Keratinocyte (primary cell): ENCODE measurements at regions not wholly inside any gene's neighbourhood (a gene's known extent, or its start where the extent isn't known, plus 50 kb on each side); places are given as distances from the start of the nearest gene placed in this dataset.

Experiments used
- DNase-seq: peaks from one replicate; pipeline ENCODE4 v3.0.0-alpha.2; 2011; ENCODE audit warnings: low read depth, missing footprints, low spot score
- FAIRE-seq: peaks from 2 replicates; lab custom pipeline; 2011; peaks lifted over from hg19 to GRCh38; lab: Jason Lieb, UNC
- H2AFZ ChIP-seq: 2 replicates; pipeline ENCODE4 v1.6.0; 2012; ENCODE audit warnings: low read length, control low read depth, inconsistent platforms; ENCODE audit not compliant: control insufficient read depth
- H3K27ac ChIP-seq: 2 replicates; pipeline ENCODE4 v1.5.1; 2011; ENCODE audit warnings: low read length; ENCODE audit not compliant: control insufficient read depth, insufficient read depth
- H3K27me3 ChIP-seq: 3 replicates; pipeline ENCODE4 v1.6.0; 2011; ENCODE audit warnings: low read length; ENCODE audit not compliant: control insufficient read depth, insufficient read depth; ENCODE audit errors: extremely low read depth
- H3K36me3 ChIP-seq, 2 experiments: 2 replicates in 1 of 2; 3 replicates in 1 of 2; pipeline ENCODE4 v1.5.1; 2011; ENCODE audit warnings: low read length in 2 of 2, mild to moderate bottlenecking in 1 of 2; ENCODE audit not compliant: control insufficient read depth in 2 of 2, insufficient read depth in 2 of 2; ENCODE audit errors: extremely low read depth in 1 of 2
- H3K4me1 ChIP-seq: 3 replicates; pipeline ENCODE4 v1.5.1; 2011; ENCODE audit warnings: low read length; ENCODE audit not compliant: control insufficient read depth, insufficient read depth; ENCODE audit errors: extremely low read depth
- H3K4me2 ChIP-seq: 3 replicates; pipeline ENCODE4 v1.6.0; 2011; ENCODE audit warnings: low read depth, low read length; ENCODE audit not compliant: control insufficient read depth, insufficient read depth; ENCODE audit errors: extremely low read depth
- H3K4me3 ChIP-seq, 3 experiments: fragments of 200-600 bp in 1 of 3; sonication (generic) in 1 of 3; 2 replicates in 2 of 3; 3 replicates in 1 of 3; pipeline ENCODE4 v1.5.1; 2011 to 2016; ENCODE audit warnings: low read length in 3 of 3, mild to moderate bottlenecking in 3 of 3, control low read depth in 2 of 3, inconsistent platforms in 1 of 3, low read depth in 1 of 3, mixed read lengths in 1 of 3, mixed run types in 1 of 3, moderate library complexity in 1 of 3; ENCODE audit not compliant: control insufficient read depth in 2 of 3, insufficient read depth in 2 of 3; ENCODE audit errors: extremely low read depth in 1 of 3
- H3K79me2 ChIP-seq: 2 replicates; pipeline ENCODE4 v1.6.0; 2012; ENCODE audit warnings: low read length; ENCODE audit not compliant: control insufficient read depth, insufficient read depth
- H3K9ac ChIP-seq: 3 replicates; pipeline ENCODE4 v1.6.0; 2011; ENCODE audit warnings: low read length; ENCODE audit not compliant: control insufficient read depth, insufficient read depth; ENCODE audit errors: extremely low read depth
- H3K9me1 ChIP-seq: 3 replicates; pipeline ENCODE4 v1.6.0; 2011; ENCODE audit warnings: low read length; ENCODE audit not compliant: control insufficient read depth, insufficient read depth; ENCODE audit errors: extremely low read depth
- H3K9me3 ChIP-seq: 2 replicates; pipeline ENCODE4 v1.5.1; 2012; ENCODE audit warnings: low read depth, low read length; ENCODE audit not compliant: control insufficient read depth
- H4K20me1 ChIP-seq: 3 replicates; pipeline ENCODE4 v1.6.0; 2011; ENCODE audit warnings: low read length; ENCODE audit not compliant: control insufficient read depth, insufficient read depth; ENCODE audit errors: extremely low read depth
- CTCF ChIP-seq, 3 experiments: IDR thresholded peaks in 1 of 3; conservative IDR thresholded peaks in 1 of 3; optimal IDR thresholded peaks in 1 of 3; 2 replicates in 2 of 3; 3 replicates in 1 of 3; pipeline versions ENCODE3 to v1.5.1; 2011; ENCODE audit warnings: low read length in 3 of 3, mild to moderate bottlenecking in 3 of 3, moderate library complexity in 2 of 3, control low read depth in 1 of 3, inconsistent platforms in 1 of 3; ENCODE audit not compliant: insufficient read depth in 2 of 3; ENCODE audit errors: extremely low read depth in 1 of 3
- EZH2 ChIP-seq: IDR thresholded peaks from one replicate; pipeline ENCODE4 v1.6.1; 2012; ENCODE audit warnings: inconsistent platforms, mild to moderate bottlenecking, low read length, moderate library complexity
- dilution Hi-C: fragments of 300-500 bp; cut with MboI; formaldehyde crosslinking; loops from one replicate; pipeline ENCODE4 v1.7.0; 2020; ENCODE audit warnings: low sequenced_read_pairs; ENCODE audit not compliant: extremely low pct_ligation_motif_present

GRCh38 chr4:71232846-71233245 lies 106.0 kb upstream of the SLC4A4 start:
- Histone ChIP-seq H4K20me1 (no peaks in the 10 kb centered on the region), H3K4me3 (no peak overlapping the region), H3K9me3 (no peaks in the 10 kb centered on the region), H3K4me1 (peaks cover 3% of the 10 kb centered on the region), H3K79me2 (no peaks in the 10 kb centered on the region), H3K9me1 (no peaks in the 10 kb centered on the region), H3K9ac (no peak overlapping the region), H3K27me3 (no peaks in the 10 kb centered on the region), H2AFZ (no peak overlapping the region), H3K27ac (no peak overlapping the region), H3K4me2 (no peak overlapping the region), H3K36me3 (no peaks in the 10 kb centered on the region)
- dilution Hi-C loops: no loop called here
- no peak for TF ChIP-seq EZH2
- no peak for TF ChIP-seq CTCF (optimal IDR thresholded peaks at IDR 0.05 in 1 of 3, IDR thresholded peaks at IDR 0.05 in 1 of 3, conservative IDR thresholded peaks at IDR 0.05 in 1 of 3; ENCODE audit: extremely low read depth in 1 of 3, insufficient read depth in 2 of 3, low read length in 3 of 3)
- DNase-seq (no peak), FAIRE-seq (no peak)

GRCh38 chr4:71235311-71236201 lies 103.3 kb upstream of the SLC4A4 start:
- no peak for DNase-seq
- Histone ChIP-seq H3K4me3 (no peak overlapping the region), H3K9ac (no peak overlapping the region), H4K20me1 (no peaks in the 10 kb centered on the region), H2AFZ (no peak overlapping the region), H3K27ac (no peak overlapping the region), H3K4me2 (no peak overlapping the region), H3K79me2 (no peaks in the 10 kb centered on the region), H3K36me3 (no peaks in the 10 kb centered on the region), H3K9me3 (no peaks in the 10 kb centered on the region), H3K27me3 (no peaks in the 10 kb centered on the region), H3K9me1 (no peaks in the 10 kb centered on the region), H3K4me1 (peaks cover 3% of the 10 kb centered on the region)
- no peak for TF ChIP-seq EZH2
- TF ChIP-seq CTCF (optimal IDR thresholded peaks at IDR 0.05 in 1 of 3, IDR thresholded peaks at IDR 0.05 in 1 of 3, conservative IDR thresholded peaks at IDR 0.05 in 1 of 3; ENCODE audit: extremely low read depth in 1 of 3, insufficient read depth in 2 of 3, low read length in 3 of 3): no peak
- dilution Hi-C loops: no loop called here
- FAIRE-seq: no peak
